IMR-90 (cell line): ENCODE measurements at regions not wholly inside any gene's neighbourhood (a gene's known extent, or its start where the extent isn't known, plus 50 kb on each side); places are given as distances from the start of the nearest gene placed in this dataset.

ENCODE experiments used
- ATAC-seq: fragments of 200-7000 bp; cut with Tn5 transposase; 2 replicates; pipeline ENCODE4 v1.9.1; 2020; ENCODE audit warnings: low read depth, mild to moderate bottlenecking, moderate library complexity
- BruUV-seq: library from RNA; stranded (reverse); fragments of 400-500 nt; replicated peaks from 2 replicates; lab custom pipeline; 2021; lab: Mats Ljungman, UMichigan
- CTCF ChIA-PET: fragments of 300-600 bp; formaldehyde crosslinking; extraction: SDS; loops from one replicate; lab custom pipeline; 2021; ENCODE audit warnings: antibody characterized with exemption; lab: Yijun Ruan, JAX
- POLR2A ChIA-PET: fragments of 300-600 bp; sonication (Branson Sonifier 250); formaldehyde crosslinking; loops from one replicate; lab custom pipeline; 2022; ENCODE audit warnings: antibody characterized with exemption; ENCODE audit not compliant: unreplicated experiment; lab: Charles Lee
- DNase-seq: peaks from one replicate; pipeline ENCODE4 v3.0.0; 2013
- H2AFZ ChIP-seq: replicated peaks from 2 replicates; pipeline ENCODE3; 2013; ENCODE audit warnings: low read length, mild to moderate bottlenecking; ENCODE audit not compliant: poor library complexity
- H2AK5ac ChIP-seq: 2 replicates; pipeline ENCODE4 v1.6.1; 2013; ENCODE audit warnings: low read depth, low read length, inconsistent platforms
- H2AK9ac ChIP-seq: replicated peaks from 2 replicates; pipeline ENCODE3; 2013; ENCODE audit warnings: mild to moderate bottlenecking, low read depth, low read length, moderate library complexity; ENCODE audit not compliant: poor library complexity
- H2BK120ac ChIP-seq: 2 replicates; pipeline ENCODE4 v1.6.1; 2013; ENCODE audit warnings: low read depth, low read length, inconsistent platforms
- H2BK15ac ChIP-seq: 3 replicates; pipeline ENCODE4 v1.6.1; 2013; ENCODE audit warnings: low read depth, low read length, inconsistent platforms
- H2BK20ac ChIP-seq: 2 replicates; pipeline ENCODE4 v1.6.1; 2013; ENCODE audit warnings: low read depth, mild to moderate bottlenecking, inconsistent platforms, low read length, moderate library complexity
- H2BK5ac ChIP-seq: 2 replicates; pipeline ENCODE4 v1.6.1; 2013; ENCODE audit warnings: mild to moderate bottlenecking, low read depth, low read length, inconsistent platforms; ENCODE audit not compliant: poor library complexity, severe bottlenecking
- H3K14ac ChIP-seq: replicated peaks from 2 replicates; pipeline ENCODE4 v1.6.1; 2013; ENCODE audit warnings: low read depth, low read length, inconsistent platforms
- H3K18ac ChIP-seq: 2 replicates; pipeline ENCODE4 v1.6.1; 2013; ENCODE audit warnings: low read depth, low read length, control low read depth
- H3K23ac ChIP-seq: 2 replicates; pipeline ENCODE4 v1.6.1; 2013; ENCODE audit warnings: low read depth, low read length, inconsistent platforms
- H3K27ac ChIP-seq: 2 replicates; pipeline ENCODE4 v1.5.1; 2013; ENCODE audit warnings: mild to moderate bottlenecking, control low read depth, low read length; ENCODE audit not compliant: insufficient read depth
- H3K27me3 ChIP-seq: 2 replicates; pipeline ENCODE4 v1.6.1; 2013; ENCODE audit warnings: low read length; ENCODE audit not compliant: control insufficient read depth, insufficient read depth
- H3K36me3 ChIP-seq: 2 replicates; pipeline ENCODE4 v1.6.1; 2013; ENCODE audit warnings: low read length, mixed read lengths; ENCODE audit not compliant: control insufficient read depth, insufficient read depth
- H3K4ac ChIP-seq: 2 replicates; pipeline ENCODE4 v1.6.1; 2013; ENCODE audit warnings: low read depth, low read length, inconsistent platforms
- H3K4me1 ChIP-seq: 2 replicates; pipeline ENCODE4 v1.6.1; 2013; ENCODE audit warnings: low read length, mixed read lengths; ENCODE audit not compliant: control insufficient read depth, insufficient read depth
- H3K4me2 ChIP-seq: 2 replicates; pipeline ENCODE4 v1.6.1; 2013; ENCODE audit warnings: low read depth, mild to moderate bottlenecking, control low read depth, low read length, moderate library complexity
- H3K4me3 ChIP-seq: 2 replicates; pipeline ENCODE4 v1.5.1; 2013; ENCODE audit warnings: low read depth, mild to moderate bottlenecking, control low read depth, low read length, moderate library complexity; ENCODE audit not compliant: insufficient read depth
- H3K56ac ChIP-seq: 2 replicates; pipeline ENCODE4 v1.6.1; 2013; ENCODE audit warnings: low read length, inconsistent platforms; ENCODE audit not compliant: insufficient read depth; ENCODE audit errors: extremely low read depth
- H3K79me1 ChIP-seq, 2 experiments: 2 replicates each; pipeline ENCODE4 v1.6.1; 2013; ENCODE audit warnings: low read length in 2 of 2, inconsistent platforms in 1 of 2, low read depth in 1 of 2
- H3K9ac ChIP-seq: 2 replicates; pipeline ENCODE4 v1.6.1; 2013; ENCODE audit warnings: low read depth, low read length, control low read depth
- H3K9me1 ChIP-seq: 2 replicates; pipeline ENCODE4 v1.6.1; 2013; ENCODE audit warnings: low read length, inconsistent platforms; ENCODE audit not compliant: insufficient read depth
- H3K9me3 ChIP-seq: 2 replicates; pipeline ENCODE4 v1.6.1; 2013; ENCODE audit warnings: low read length; ENCODE audit not compliant: control insufficient read depth, insufficient read depth
- H4K20me1 ChIP-seq: 2 replicates; pipeline ENCODE4 v1.6.1; 2013; ENCODE audit warnings: low read length, inconsistent platforms; ENCODE audit not compliant: insufficient read depth
- H4K5ac ChIP-seq: 2 replicates; pipeline ENCODE4 v1.6.1; 2013; ENCODE audit warnings: mild to moderate bottlenecking, low read depth, low read length, control low read depth
- H4K8ac ChIP-seq, 2 experiments: 2 replicates each; pipeline ENCODE4 v1.6.1; 2013; ENCODE audit warnings: low read depth in 2 of 2, low read length in 2 of 2, control low read depth in 1 of 2, inconsistent platforms in 1 of 2
- H4K91ac ChIP-seq: 2 replicates; pipeline ENCODE4 v1.6.1; 2013; ENCODE audit warnings: low read depth, low read length, inconsistent platforms; ENCODE audit not compliant: insufficient read depth
- CTCF ChIP-seq: conservative IDR thresholded peaks from 2 replicates; pipeline ENCODE4 v1.5.1; 2012; ENCODE audit warnings: mild to moderate bottlenecking, low read depth, low read length, improper control_type of control experiment
- ELK1 ChIP-seq: fragments of 150-350 bp; IDR thresholded peaks from 2 replicates; pipeline ENCODE4 v1.6.1; 2016; ENCODE audit warnings: low read depth, mild to moderate bottlenecking, low read length, moderate library complexity, borderline replicate concordance
- FOS ChIP-seq: fragments of 150-350 bp; IDR thresholded peaks from 2 replicates; pipeline ENCODE4 v1.6.1; 2016; ENCODE audit warnings: low read depth, low read length
- MAFK ChIP-seq: IDR thresholded peaks from 2 replicates; pipeline ENCODE4 v1.6.1; 2012; ENCODE audit warnings: low read depth, low read length, improper control_type of control experiment
- MAZ ChIP-seq: IDR thresholded peaks from 2 replicates; pipeline ENCODE4 v1.6.1; 2012; ENCODE audit warnings: low read depth, mild to moderate bottlenecking, low read length, improper control_type of control experiment, moderate library complexity, borderline replicate concordance
- MXI1 ChIP-seq: IDR thresholded peaks from 2 replicates; pipeline ENCODE4 v1.6.1; 2012; ENCODE audit warnings: low read depth, mild to moderate bottlenecking, low read length, moderate library complexity, borderline replicate concordance
- RCOR1 ChIP-seq: IDR thresholded peaks from 2 replicates; pipeline ENCODE4 v1.6.1; 2012; ENCODE audit warnings: mild to moderate bottlenecking, low read length, improper control_type of control experiment; ENCODE audit not compliant: insufficient replicate concordance
- SMC3 ChIP-seq: fragments of 150-350 bp; IDR thresholded peaks from 2 replicates; pipeline ENCODE4 v1.6.1; 2016; ENCODE audit warnings: low read depth, mild to moderate bottlenecking, antibody characterized with exemption, low read length, moderate library complexity
- WGBS, 2 experiments: methylation state at CpG; one replicate each; pipeline versions ENCODE4 v1.1.5 to v1.1.7; 2013; ENCODE audit warnings: missing lambda C conversion rate in 2 of 2; ENCODE audit not compliant: insufficient read length in 1 of 2; ENCODE audit errors: extremely low coverage in 2 of 2; 5-methylcytosine and 5-hydroxymethylcytosine counted together
- dilution Hi-C: fragments of 300-500 bp; cut with HindIII; formaldehyde crosslinking; loops from one replicate; pipeline ENCODE4 v1.14.3; 2018; ENCODE audit warnings: low sequenced_read_pairs; ENCODE audit not compliant: unreplicated experiment
- in situ Hi-C: fragments of 300-500 bp; cut with MboI; formaldehyde crosslinking; loops from 3 replicates; pipeline ENCODE4 v1.14.3; 2019; ENCODE audit warnings: low sequenced_read_pairs, inconsistent platforms, mixed read lengths
- intact Hi-C: fragments of 100-400 bp; cut with micrococcal nuclease; formaldehyde crosslinking; loops from 2 replicates; pipeline ENCODE4 v1.10.0; 2022
- TF ChIP-seq, protein P1 (sequence below): fragments of 150-350 bp; IDR thresholded peaks from 2 replicates; pipeline ENCODE4 v1.6.1; 2017; ENCODE audit warnings: mild to moderate bottlenecking, antibody characterized with exemption, low read length, low read depth

- Histone ChIP-seq H3K79me1 (no peaks in the 10 kb centered on the region), H3K4me1 (peaks cover 2% of the 10 kb centered on the region; the same call in 1 of the 2 replicates), H2BK5ac (no peak overlapping the region), H3K4ac (no peak overlapping the region), H2BK15ac (no peak overlapping the region), H2BK120ac (no peak overlapping the region), H3K9me1 (no peaks in the 10 kb centered on the region; the same call in 1 of the 2 replicates), H2AFZ (no peak overlapping the region), H3K23ac (no peak overlapping the region), H3K56ac (no peak overlapping the region), H4K8ac (no peak overlapping the region), H3K9ac (no peak overlapping the region), H2AK5ac (no peak overlapping the region), H2AK9ac (no peak overlapping the region), H3K4me2 (no peak overlapping the region), H4K91ac (no peak overlapping the region), H4K5ac (no peak overlapping the region), H3K27ac (no peak overlapping the region), H3K9me3 (no peaks in the 10 kb centered on the region), H3K4me3 (no peak overlapping the region), H2BK20ac (no peak overlapping the region), H3K36me3 (no peaks in the 10 kb centered on the region), H3K18ac (no peak overlapping the region), H4K20me1 (no peaks in the 10 kb centered on the region), H3K14ac (no peak overlapping the region), H3K27me3 (no peaks in the 10 kb centered on the region)
- ChIA-PET CTCF (no interaction called here), POLR2A (no interaction called here)
- TF ChIP-seq, protein P1, sequence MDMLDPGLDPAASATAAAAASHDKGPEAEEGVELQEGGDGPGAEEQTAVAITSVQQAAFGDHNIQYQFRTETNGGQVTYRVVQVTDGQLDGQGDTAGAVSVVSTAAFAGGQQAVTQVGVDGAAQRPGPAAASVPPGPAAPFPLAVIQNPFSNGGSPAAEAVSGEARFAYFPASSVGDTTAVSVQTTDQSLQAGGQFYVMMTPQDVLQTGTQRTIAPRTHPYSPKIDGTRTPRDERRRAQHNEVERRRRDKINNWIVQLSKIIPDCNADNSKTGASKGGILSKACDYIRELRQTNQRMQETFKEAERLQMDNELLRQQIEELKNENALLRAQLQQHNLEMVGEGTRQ, result no peak
- TF ChIP-seq SMC3, result no peak
- TF ChIP-seq RCOR1, result no peak
- TF ChIP-seq MAZ, result no peak
- no peak for TF ChIP-seq ELK1
- no peak for TF ChIP-seq MXI1
- TF ChIP-seq FOS, result no peak
- no peak for TF ChIP-seq CTCF
- no peak for TF ChIP-seq MAFK
- DNase-seq, result no peak
- BruUV-seq, result no TSS peak
- intact Hi-C loops, result no loop called here
- in situ Hi-C loops, result no loop called here
- dilution Hi-C loops, result no loop called here
- ATAC-seq, result no peak
- no CpG with 5 or more reads among the region's 1 CpG for WGBS, 2 experiments
Observed at GRCh38 chr12:43103866-43104265, 448.1 kb downstream of the ADAMTS20 start.
